Psoas muscle (tissue), 7 donors: ENCODE measurements at regions not wholly inside any gene's neighbourhood (a gene's known extent, or its start where the extent isn't known, plus 50 kb on each side); places are given as distances from the start of the nearest gene placed in this dataset.

Experiments used
- ATAC-seq, 4 donors: fragments of 200-7000 bp; cut with Tn5 transposase; one replicate each; pipeline ENCODE4 v1.9.1; 2020; ENCODE audit warnings: moderate library complexity in 3 of 4, mild to moderate bottlenecking in 2 of 4
- DNase-seq, 2 donors: peaks; one replicate each; pipeline ENCODE4 v3.0.0-alpha.2; 2020
- H3K27ac ChIP-seq: fragments of 200-600 bp; one replicate; pipeline ENCODE4 v1.8.0; 2022
- H3K27me3 ChIP-seq, 3 donors: fragments of 200-600 bp in 1 of 3; one replicate each; pipeline versions ENCODE4 v1.6.1 to v1.8.0; 2013 to 2022; ENCODE audit warnings: low read length in 2 of 3, mild to moderate bottlenecking in 2 of 3, moderate library complexity in 1 of 3; ENCODE audit not compliant: insufficient read depth in 3 of 3
- H3K36me3 ChIP-seq, 2 donors: fragments of 200-600 bp in 1 of 2; one replicate each; pipeline versions ENCODE4 v1.6.1 to v1.8.0; 2013 to 2022; ENCODE audit warnings: low read depth in 1 of 2, mild to moderate bottlenecking in 1 of 2, moderate library complexity in 1 of 2; ENCODE audit not compliant: insufficient read depth in 1 of 2
- H3K4me1 ChIP-seq: fragments of 200-600 bp; one replicate; pipeline ENCODE4 v1.8.0; 2022
- H3K4me3 ChIP-seq: fragments of 200-600 bp; one replicate; pipeline ENCODE4 v1.8.0; 2022; ENCODE audit warnings: mild to moderate bottlenecking
- H3K9me3 ChIP-seq: fragments of 200-600 bp; one replicate; pipeline ENCODE4 v1.8.0; 2022
- whole genome bisulfite sequencing, 3 donors: extraction: QIAGEN DNeasy Blood & Tissue Kit; methylation state at CpG; one replicate each; pipeline versions ENCODE4 v1.1.6 to v1.1.7; 2013; 5-methylcytosine and 5-hydroxymethylcytosine counted together
- intact Hi-C, 2 donors: fragments of 100-400 bp; cut with DNase I; formaldehyde crosslinking; loops; one replicate each; pipeline versions ENCODE4 v1.11.0 to v1.14.2; 2022
- TF ChIP-seq, protein P1 (sequence below): fragments of 200-600 bp; IDR thresholded peaks from one replicate; pipeline ENCODE4 v1.8.0; 2022; ENCODE audit warnings: antibody characterized with exemption
- donor health status: healthy with polysubstance abuse.
- donor health status: DM: no; HTN: no; CAD: no; lungs with moderate emphysema.
- donor health status: Bipolar disorder and iron deficiency.
- donor health status: healthy.
- donor health status: DM: yes; HTN: yes; CAD: no.
- donor health status: DM: no; HTN: no; CAD: no.
- donor health status: DM: yes; HTN: yes; CAD: no.

DNA sequence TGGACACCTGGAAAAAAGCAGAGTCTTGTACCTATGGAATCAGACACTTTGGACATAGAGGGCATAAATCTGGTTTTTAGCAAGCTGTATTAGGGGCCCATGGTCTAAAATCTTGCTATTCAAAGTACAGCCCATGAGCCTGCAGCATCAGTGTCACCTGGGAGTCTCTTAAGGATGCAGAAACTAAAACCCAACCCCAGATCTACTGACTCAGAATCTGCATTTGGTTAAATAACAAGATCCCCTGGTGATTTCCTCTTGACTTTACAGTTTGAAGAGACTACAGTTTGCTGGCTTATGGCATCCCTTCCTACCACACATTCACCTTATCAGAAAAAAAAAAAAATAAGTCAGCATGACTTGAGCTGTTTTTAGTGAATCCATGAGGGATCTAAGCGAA is 74.9 kb upstream of the NR2F2 start:
- Histone ChIP-seq H3K27me3 (no peaks in the 10 kb centered on the region), H3K27ac (no peak overlapping the region), H3K9me3 (no peaks in the 10 kb centered on the region), H3K4me3 (no peak overlapping the region), H3K36me3 (no peaks in the 10 kb centered on the region), H3K4me1 (no peaks in the 10 kb centered on the region)
- 89 to 97% (median 90%) methylated on average over 1 of the region's 1 CpG for WGBS, 3 donors
- intact Hi-C loops, result no loop called here
- DNase-seq (no peak), ATAC-seq (no peak)
- TF ChIP-seq, protein P1, sequence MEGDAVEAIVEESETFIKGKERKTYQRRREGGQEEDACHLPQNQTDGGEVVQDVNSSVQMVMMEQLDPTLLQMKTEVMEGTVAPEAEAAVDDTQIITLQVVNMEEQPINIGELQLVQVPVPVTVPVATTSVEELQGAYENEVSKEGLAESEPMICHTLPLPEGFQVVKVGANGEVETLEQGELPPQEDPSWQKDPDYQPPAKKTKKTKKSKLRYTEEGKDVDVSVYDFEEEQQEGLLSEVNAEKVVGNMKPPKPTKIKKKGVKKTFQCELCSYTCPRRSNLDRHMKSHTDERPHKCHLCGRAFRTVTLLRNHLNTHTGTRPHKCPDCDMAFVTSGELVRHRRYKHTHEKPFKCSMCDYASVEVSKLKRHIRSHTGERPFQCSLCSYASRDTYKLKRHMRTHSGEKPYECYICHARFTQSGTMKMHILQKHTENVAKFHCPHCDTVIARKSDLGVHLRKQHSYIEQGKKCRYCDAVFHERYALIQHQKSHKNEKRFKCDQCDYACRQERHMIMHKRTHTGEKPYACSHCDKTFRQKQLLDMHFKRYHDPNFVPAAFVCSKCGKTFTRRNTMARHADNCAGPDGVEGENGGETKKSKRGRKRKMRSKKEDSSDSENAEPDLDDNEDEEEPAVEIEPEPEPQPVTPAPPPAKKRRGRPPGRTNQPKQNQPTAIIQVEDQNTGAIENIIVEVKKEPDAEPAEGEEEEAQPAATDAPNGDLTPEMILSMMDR, result no peak

DNA sequence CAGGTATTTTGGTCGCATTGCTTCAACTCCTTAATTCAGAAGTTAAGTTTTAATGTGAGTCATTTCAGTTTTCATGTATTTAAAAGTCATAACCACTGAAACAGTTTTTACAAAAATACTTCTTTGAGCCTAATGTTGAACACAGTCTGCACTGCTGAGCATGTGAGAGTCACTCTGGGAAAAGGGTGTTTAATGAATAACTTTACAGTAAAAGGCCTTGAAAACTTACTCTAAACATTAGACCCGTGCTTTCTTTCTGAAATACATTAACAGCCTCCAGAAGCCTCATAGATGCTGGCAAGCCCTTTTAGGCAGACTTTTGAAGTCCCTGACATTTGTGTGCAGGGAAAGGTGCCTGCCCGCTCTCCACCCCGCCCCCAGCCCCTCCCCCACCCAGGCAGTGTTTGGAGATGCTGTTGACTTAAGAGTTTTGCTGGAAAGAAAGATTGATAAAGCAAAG is 68.9 kb upstream of the NR2F2 start:
- 49 to 55% (median 55%) methylated on average over 4 of the region's 4 CpGs for WGBS, 3 donors
- no peaks in the 10 kb centered on the region for H3K9me3 ChIP-seq
- TF ChIP-seq, protein P1, result no peak
- H3K4me3 ChIP-seq, result no peak overlapping the region
- H3K36me3 ChIP-seq, result no peaks in the 10 kb centered on the region
- intact Hi-C loops, result no loop called here
- no peak overlapping the region for H3K27ac ChIP-seq
- ATAC-seq (no peak), DNase-seq (no peak)
- no peaks in the 10 kb centered on the region for H3K4me1 ChIP-seq
- no peaks in the 10 kb centered on the region for H3K27me3 ChIP-seq

DNA sequence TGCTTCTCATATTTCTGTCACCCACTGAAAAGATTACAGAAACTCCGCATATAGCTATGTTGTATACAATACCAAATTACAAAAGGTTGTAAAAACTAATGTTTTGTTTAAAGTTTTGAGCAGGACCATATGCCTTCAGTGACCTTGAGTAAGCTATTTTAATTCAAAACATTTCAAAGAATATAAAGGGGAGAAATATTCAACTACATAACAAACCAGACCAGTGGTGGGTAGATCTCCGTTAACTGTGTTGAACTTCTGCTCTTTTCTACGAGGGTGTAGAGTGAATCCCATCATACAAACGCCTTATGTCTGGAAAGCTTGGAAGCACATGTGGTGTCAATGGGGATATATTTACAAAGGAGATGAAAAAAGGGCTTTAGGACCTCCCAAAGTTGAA is 68.4 kb upstream of the NR2F2 start:
- H3K4me1 ChIP-seq, result no peaks in the 10 kb centered on the region
- no peaks in the 10 kb centered on the region for H3K27me3 ChIP-seq
- TF ChIP-seq, protein P1, result no peak
- no peaks in the 10 kb centered on the region for H3K9me3 ChIP-seq
- 55 to 65% (median 63%) methylated on average over 4 of the region's 4 CpGs for WGBS, 3 donors
- H3K36me3 ChIP-seq, result no peaks in the 10 kb centered on the region
- ATAC-seq, result no peak
- intact Hi-C loops, result no loop called here
- H3K4me3 ChIP-seq, result no peak overlapping the region
- no peak overlapping the region for H3K27ac ChIP-seq
- DNase-seq, result no peak

DNA sequence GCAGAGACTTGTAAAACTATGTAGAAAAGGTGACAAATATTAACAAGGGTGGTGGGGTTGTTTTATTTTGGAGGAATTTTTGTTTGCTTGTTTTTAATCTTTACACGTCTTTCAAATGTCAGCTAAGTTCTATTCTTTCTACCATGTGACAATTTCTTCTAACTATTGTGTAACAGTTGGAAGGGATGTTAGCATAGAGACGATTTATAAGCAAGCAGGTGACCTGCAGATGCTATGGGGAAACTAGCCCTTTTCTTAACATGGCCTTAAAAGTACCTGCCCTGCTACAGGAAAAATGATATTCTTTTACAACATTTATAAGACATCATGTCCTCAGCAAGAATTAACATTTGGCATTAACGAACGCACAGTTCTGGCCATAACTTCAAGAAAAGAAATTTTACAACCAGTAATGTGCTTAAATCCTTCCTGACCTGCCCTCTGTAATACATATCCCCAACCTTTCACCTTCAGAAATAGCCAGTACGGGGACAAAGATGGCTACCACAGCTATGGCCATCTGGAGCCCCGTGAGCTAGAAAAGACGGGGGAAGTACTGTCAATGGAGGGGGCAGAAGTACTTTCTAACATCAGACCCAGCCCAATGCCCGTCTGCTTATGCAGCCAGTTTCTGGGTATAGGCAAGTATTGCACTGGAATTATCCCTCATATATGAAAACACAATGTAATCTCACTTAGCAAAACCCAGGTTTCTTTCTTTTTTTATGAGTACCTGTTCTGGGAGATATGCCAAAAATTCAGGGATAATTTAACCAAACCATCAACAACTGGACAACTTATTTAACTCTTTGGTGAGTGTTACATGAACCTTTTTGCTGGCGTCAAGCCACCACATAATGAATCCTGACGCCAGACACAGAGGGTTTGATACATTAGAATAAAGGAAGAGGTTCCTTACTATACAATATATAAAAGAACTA is 67.7 kb upstream of the NR2F2 start:
- WGBS, 3 donors, result 71 to 82% (median 76%) methylated on average over 10 of the region's 10 CpGs
- ATAC-seq (peak in 1 of 4 donors; percentile 55), DNase-seq (no peak)
- no peaks in the 10 kb centered on the region for H3K27me3 ChIP-seq
- H3K36me3 ChIP-seq, result no peaks in the 10 kb centered on the region
- H3K4me3 ChIP-seq, result no peak overlapping the region
- intact Hi-C loops, result no loop called here
- H3K9me3 ChIP-seq, result no peaks in the 10 kb centered on the region
- no peak overlapping the region for H3K27ac ChIP-seq
- TF ChIP-seq, protein P1, result no peak
- no peaks in the 10 kb centered on the region for H3K4me1 ChIP-seq
